ACC112 (cell line): ENCODE measurements at regions not wholly inside any gene's neighbourhood (a gene's known extent, or its start where the extent isn't known, plus 50 kb on each side); places are given as distances from the start of the nearest gene placed in this dataset.
"Not testable (repeated sequence)": the region's sequence is repeated elsewhere in the genome, so short reads cannot be mapped to it uniquely, and the experiment has no call there.

Experiments used
- H2AFZ ChIP-seq: fragments of 200-600 bp; sonication (generic); one replicate; pipeline ENCODE4 v1.6.0; 2017; ENCODE audit warnings: antibody characterized with exemption, low read length; ENCODE audit not compliant: unreplicated experiment
- H3K27ac ChIP-seq: fragments of 200-600 bp; sonication (generic); 2 replicates; pipeline ENCODE4 v1.5.1; 2014; ENCODE audit warnings: low read depth, mild to moderate bottlenecking, antibody characterized with exemption, low read length, moderate library complexity
- H3K27me3 ChIP-seq: fragments of 200-600 bp; sonication (generic); 2 replicates; pipeline ENCODE4 v1.6.1; 2014; ENCODE audit warnings: mild to moderate bottlenecking, antibody characterized with exemption, low read length, moderate library complexity, mixed read lengths; ENCODE audit not compliant: insufficient read depth
- H3K36me3 ChIP-seq: fragments of 200-600 bp; sonication (generic); 2 replicates; pipeline ENCODE4 v1.6.1; 2016; ENCODE audit warnings: mild to moderate bottlenecking, antibody characterized with exemption, low read length, moderate library complexity, mixed read lengths; ENCODE audit not compliant: insufficient read depth
- H3K4me1 ChIP-seq: fragments of 200-600 bp; sonication (generic); one replicate; pipeline ENCODE4 v1.6.1; 2016; ENCODE audit warnings: low read length, mixed read lengths; ENCODE audit not compliant: insufficient read depth, unreplicated experiment, control insufficient read depth
- H3K4me3 ChIP-seq: fragments of 200-600 bp; sonication (generic); 2 replicates; pipeline ENCODE4 v1.5.1; 2014; ENCODE audit warnings: mild to moderate bottlenecking, low read depth, low read length
- H3K79me2 ChIP-seq: fragments of 200-600 bp; sonication (generic); one replicate; pipeline ENCODE4 v1.6.0; 2016; ENCODE audit warnings: low read length; ENCODE audit not compliant: control insufficient read depth, unreplicated experiment, insufficient read depth

DNA sequence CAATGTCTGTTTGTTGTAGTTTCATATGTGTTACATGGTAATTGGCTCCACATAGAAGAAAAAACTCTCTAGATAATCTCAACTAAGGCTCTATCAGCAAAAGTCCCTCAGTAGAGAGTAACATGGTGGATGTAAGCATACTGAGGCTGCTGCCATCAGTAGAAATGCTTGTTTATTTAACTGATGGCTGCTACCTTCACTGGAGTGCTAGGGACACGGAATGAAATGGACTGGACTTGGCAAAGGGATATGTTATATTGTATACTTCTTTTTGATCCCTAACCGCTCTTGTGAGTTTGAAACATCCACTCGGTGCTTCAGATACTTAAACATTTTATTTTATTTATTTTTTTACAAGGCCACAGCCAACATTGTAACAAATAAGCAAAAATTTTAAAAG lies 143.0 kb downstream of the ZNF281 start:
- no peak overlapping the region for H2AFZ ChIP-seq
- no peaks in the 10 kb centered on the region for H3K79me2 ChIP-seq
- no peak overlapping the region for H3K27ac ChIP-seq

GRCh38 chr1:200265881-200266280 lies 144.0 kb downstream of the ZNF281 start:
- Histone ChIP-seq H3K27ac (no peak overlapping the region), H3K27me3 (no peaks in the 10 kb centered on the region), H3K4me3 (no peak overlapping the region), H2AFZ (no peak overlapping the region), H3K4me1 (no peaks in the 10 kb centered on the region), H3K36me3 (no peaks in the 10 kb centered on the region), H3K79me2 (no peaks in the 10 kb centered on the region)

More for the DNA sequence above, 143.0 kb downstream of the ZNF281 start:
- Histone ChIP-seq H3K36me3 (no peaks in the 10 kb centered on the region), H3K4me3 (no peak overlapping the region), H3K4me1 (no peaks in the 10 kb centered on the region), H3K27me3 (no peaks in the 10 kb centered on the region)

DNA sequence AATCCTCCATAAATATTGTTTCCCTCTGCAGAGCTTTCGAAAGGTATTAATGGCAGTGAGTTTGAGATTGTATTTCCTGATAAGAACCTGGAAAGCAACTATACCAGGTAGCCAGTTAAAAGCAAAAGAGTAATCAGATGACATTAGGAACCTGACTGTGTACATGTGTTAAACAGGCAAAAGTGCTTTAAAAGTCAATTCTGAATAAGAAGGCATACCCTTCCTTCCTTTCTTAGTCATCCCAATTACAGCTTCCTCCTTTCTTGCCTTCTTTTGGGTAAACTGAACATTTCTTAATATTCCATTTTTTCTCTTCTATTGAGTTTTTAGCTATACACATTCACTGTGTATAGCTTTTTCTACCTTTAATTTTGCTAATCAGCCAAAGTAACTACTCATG lies 144.7 kb downstream of the ZNF281 start:
- no peak overlapping the region for H3K4me3 ChIP-seq

GRCh38 chr1:200263203-200263602 lies 146.6 kb downstream of the ZNF281 start:
- H3K36me3 ChIP-seq = no peaks in the 10 kb centered on the region
- no peak overlapping the region for H3K4me3 ChIP-seq
- no peaks in the 10 kb centered on the region for H3K4me1 ChIP-seq
- H3K27me3 ChIP-seq = no peaks in the 10 kb centered on the region
- H2AFZ ChIP-seq = no peak overlapping the region
- no peak overlapping the region for H3K27ac ChIP-seq
- H3K79me2 ChIP-seq = no peaks in the 10 kb centered on the region

More for the DNA sequence above, 144.7 kb downstream of the ZNF281 start:
- no peaks in the 10 kb centered on the region for H3K79me2 ChIP-seq
- H3K4me1 ChIP-seq = no peaks in the 10 kb centered on the region
- no peak overlapping the region for H3K27ac ChIP-seq
- H2AFZ ChIP-seq = no peak overlapping the region
- H3K27me3 ChIP-seq = no peaks in the 10 kb centered on the region
- no peaks in the 10 kb centered on the region for H3K36me3 ChIP-seq

DNA sequence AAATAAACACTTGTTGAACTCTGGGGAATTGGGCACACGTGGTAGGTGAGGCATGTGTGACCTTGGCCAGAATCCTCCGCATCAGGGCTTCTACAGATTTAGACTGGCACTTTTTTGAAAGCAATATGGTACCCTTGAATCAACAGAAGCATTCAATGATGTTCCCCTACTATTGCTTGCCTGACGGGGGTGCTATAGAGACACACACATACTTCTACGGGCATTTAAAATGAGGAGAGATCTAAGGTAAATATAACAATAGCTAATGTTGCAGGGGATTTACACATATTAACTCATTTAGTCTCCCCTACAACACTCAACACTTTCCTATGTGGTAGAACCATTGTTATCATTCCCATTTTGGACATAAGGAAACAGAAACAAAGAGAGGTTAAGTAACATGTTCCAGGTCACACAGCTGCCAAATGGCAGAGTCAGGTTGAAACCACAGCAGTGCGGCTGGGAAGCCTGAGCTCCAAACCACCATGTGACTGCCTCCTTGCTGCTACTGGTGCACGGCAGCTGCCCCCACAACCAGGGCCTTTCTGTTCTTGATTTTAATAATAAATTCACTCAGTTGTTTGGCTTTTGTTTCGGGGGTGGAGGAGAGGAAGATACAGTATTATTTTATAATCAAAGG lies 147.4 kb downstream of the ZNF281 start:
- Histone ChIP-seq H2AFZ (no peak overlapping the region), H3K36me3 (no peaks in the 10 kb centered on the region), H3K4me1 (no peaks in the 10 kb centered on the region), H3K4me3 (no peak overlapping the region), H3K27me3 (no peaks in the 10 kb centered on the region), H3K79me2 (no peaks in the 10 kb centered on the region), H3K27ac (no peak overlapping the region)

DNA sequence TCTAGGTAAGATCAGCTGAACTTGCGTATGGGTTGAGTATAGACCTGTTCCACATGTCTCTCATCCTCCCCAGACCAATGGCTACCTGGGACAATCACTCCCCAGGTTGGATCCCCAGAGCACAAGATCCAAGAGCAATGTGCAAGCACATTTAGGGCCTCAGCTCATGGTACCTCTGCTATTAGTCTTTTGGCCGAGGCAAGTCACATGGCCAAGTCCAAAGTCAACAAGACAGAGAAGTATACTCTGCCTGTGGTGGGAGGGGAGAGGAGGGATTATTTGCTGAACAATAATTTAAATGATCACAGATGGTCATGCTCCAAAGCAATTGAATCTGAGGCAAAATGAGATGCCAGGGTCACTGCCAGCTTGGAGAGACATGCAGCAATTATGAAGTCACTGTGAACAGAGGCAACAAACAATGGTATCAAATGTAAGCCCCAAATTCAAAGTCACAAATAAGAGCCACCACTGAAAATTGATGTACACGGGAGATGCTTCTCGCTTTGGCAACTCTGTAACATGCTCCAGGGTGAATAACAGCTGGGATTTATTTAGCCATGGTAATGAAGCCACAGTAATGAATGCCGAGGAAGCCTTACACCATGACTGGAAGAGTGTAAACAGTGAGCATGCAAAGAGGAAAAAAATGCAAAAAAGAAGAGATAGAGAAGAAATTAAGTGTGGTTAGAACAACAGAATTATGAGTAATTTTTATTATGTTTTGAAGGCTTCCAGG lies 149.1 kb downstream of the ZNF281 start:
- no peaks in the 10 kb centered on the region for H3K4me1 ChIP-seq
- no peaks in the 10 kb centered on the region for H3K36me3 ChIP-seq
- no peak overlapping the region for H3K27ac ChIP-seq
- H3K27me3 ChIP-seq = no peaks in the 10 kb centered on the region
- H3K79me2 ChIP-seq = no peaks in the 10 kb centered on the region
- no peak overlapping the region for H2AFZ ChIP-seq
- H3K4me3 ChIP-seq = no peak overlapping the region

- Histone ChIP-seq H3K36me3 (no peaks in the 10 kb centered on the region), H3K79me2 (no peaks in the 10 kb centered on the region), H3K4me1 (no peaks in the 10 kb centered on the region), H3K4me3 (no peak overlapping the region), H3K27ac (no peak overlapping the region), H2AFZ (no peak overlapping the region), H3K27me3 (no peaks in the 10 kb centered on the region)
Measured at GRCh38 chr1:200258447-200259375, 151.1 kb downstream of the ZNF281 start.

DNA sequence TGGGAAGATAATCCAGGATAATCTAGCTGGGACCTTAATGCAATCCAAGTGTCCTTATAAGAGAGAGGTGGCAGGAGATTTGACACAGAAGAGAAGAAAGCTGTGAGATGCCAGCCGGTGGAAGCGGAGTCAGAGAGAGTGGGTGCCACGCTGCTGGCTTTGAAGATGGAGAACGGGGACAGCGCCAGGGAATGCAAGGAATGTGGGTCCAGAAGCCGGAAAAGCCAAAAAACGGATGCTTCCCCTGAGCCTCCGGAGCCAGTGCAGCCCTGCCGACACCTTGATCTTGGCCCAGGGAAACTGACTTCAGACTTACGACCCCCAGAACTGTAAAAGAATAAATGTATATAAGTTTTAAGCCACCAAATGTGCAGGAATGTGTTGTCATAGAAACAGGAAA lies 152.6 kb downstream of the ZNF281 start:
- Histone ChIP-seq H2AFZ (no peak overlapping the region), H3K4me3 (no peak overlapping the region), H3K79me2 (no peaks in the 10 kb centered on the region), H3K27ac (no peak overlapping the region), H3K36me3 (no peaks in the 10 kb centered on the region), H3K4me1 (no peaks in the 10 kb centered on the region), H3K27me3 (no peaks in the 10 kb centered on the region)

GRCh38 chr1:200254602-200255001 lies 155.2 kb downstream of the ZNF281 start:
- not testable (repeated sequence) for H3K36me3 ChIP-seq, H3K27me3 ChIP-seq, H3K4me3 ChIP-seq, H3K79me2 ChIP-seq, H3K27ac ChIP-seq, H3K4me1 ChIP-seq, H2AFZ ChIP-seq

- Histone ChIP-seq H3K4me1 (no peaks in the 10 kb centered on the region), H2AFZ (no peak overlapping the region), H3K4me3 (no peak overlapping the region), H3K27me3 (no peaks in the 10 kb centered on the region), H3K36me3 (no peaks in the 10 kb centered on the region), H3K27ac (no peak overlapping the region), H3K79me2 (no peaks in the 10 kb centered on the region)
Measured at GRCh38 chr1:200253774-200254495, 155.9 kb downstream of the ZNF281 start.
